ENCODE measurements at regions not wholly inside any gene's neighbourhood (a gene's known extent, or its start where the extent isn't known, plus 50 kb on each side); places are given as distances from the start of the nearest gene placed in this dataset.

DNA sequence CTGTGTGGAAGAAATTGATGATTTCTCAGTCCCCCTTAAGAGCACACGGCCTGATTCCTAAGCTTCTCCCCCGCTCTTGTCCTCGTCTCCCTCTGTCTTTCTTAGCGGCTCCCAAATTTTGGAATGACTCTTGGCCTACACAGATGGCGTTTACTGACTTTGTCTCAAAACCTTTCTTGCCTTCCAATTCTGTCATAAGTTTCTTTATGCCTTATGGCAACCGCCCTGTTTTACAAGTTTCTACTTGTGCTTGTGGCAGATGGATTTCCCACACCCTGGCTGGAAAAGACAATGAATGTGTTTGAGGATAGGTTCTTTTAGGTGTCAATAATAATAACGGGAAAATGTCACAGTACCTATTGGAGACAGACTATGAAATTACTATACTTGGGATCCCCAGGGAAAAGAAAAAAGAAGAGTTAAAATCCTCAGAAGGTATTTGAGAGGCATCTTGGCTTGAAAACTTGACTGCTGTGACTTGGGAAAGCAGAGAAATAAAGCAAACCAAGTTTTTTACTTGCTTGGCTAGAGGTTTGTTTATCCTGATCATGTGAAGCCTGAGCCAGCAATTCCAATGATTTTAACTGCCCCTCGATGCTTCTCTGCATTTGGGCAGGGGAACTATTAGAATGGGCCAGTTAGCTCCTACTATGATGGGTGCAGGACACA lies 276.4 kb downstream of the HRH4 start:
- TF ChIP-seq, protein P1, sequence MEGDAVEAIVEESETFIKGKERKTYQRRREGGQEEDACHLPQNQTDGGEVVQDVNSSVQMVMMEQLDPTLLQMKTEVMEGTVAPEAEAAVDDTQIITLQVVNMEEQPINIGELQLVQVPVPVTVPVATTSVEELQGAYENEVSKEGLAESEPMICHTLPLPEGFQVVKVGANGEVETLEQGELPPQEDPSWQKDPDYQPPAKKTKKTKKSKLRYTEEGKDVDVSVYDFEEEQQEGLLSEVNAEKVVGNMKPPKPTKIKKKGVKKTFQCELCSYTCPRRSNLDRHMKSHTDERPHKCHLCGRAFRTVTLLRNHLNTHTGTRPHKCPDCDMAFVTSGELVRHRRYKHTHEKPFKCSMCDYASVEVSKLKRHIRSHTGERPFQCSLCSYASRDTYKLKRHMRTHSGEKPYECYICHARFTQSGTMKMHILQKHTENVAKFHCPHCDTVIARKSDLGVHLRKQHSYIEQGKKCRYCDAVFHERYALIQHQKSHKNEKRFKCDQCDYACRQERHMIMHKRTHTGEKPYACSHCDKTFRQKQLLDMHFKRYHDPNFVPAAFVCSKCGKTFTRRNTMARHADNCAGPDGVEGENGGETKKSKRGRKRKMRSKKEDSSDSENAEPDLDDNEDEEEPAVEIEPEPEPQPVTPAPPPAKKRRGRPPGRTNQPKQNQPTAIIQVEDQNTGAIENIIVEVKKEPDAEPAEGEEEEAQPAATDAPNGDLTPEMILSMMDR (IDR thresholded peaks at IDR 0.05; ENCODE audit: control insufficient read depth, extremely low read depth, insufficient read depth) = no peak
- DNase-seq (ENCODE audit: low read depth) = no peak

DNA sequence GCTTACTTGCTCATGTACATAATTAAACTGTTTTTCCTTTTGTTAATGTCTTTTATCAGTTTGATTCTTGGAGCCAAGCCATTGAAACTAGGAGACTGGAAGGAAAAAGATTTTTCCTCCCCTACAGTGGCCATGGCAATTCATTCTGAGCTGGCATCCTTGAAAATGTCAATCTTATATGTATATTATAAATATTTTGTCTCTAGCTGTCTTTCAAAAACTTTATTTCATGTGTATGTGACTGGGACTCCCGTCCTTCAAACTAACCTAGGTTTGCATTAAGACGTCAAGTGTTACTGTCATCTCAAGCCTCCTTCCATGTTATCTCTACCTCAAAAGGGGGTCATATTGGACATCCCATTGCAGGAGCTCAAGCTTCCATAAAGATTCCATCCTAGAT lies 280.4 kb downstream of the HRH4 start:
- no peak for DNase-seq (ENCODE audit: low read depth)
- TF ChIP-seq, protein P1 (IDR thresholded peaks at IDR 0.05; ENCODE audit: control insufficient read depth, extremely low read depth, insufficient read depth) = no peak
- no peak overlapping the region for H3K4me3 ChIP-seq (ENCODE audit: low read depth, low read length)

More for the DNA sequence above, 276.4 kb downstream of the HRH4 start:
- no peak overlapping the region for H3K4me3 ChIP-seq (ENCODE audit: low read depth, low read length)

DNA sequence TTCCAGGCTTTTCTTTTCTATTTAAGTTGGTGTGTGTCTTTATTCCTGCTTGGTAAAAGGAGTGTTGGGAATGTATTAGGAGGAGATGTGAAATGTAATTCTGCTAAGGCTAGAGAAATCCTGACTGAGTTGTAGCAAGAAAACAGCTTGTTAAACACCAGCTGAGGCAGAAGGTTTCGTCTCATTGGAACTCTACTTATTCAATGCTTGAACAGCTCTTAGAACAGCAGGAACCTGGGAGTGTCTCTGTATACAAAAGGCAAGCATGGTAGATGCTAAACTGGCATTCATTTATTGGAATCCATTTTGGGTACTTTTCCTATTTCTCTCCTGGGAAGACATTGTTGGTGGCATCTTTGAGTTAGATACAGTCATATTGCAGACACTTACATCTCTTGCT lies 280.9 kb downstream of the HRH4 start:
- no peak for DNase-seq (ENCODE audit: low read depth)
- H3K4me3 ChIP-seq (ENCODE audit: low read depth, low read length) = no peak overlapping the region
- TF ChIP-seq, protein P1 (IDR thresholded peaks at IDR 0.05; ENCODE audit: control insufficient read depth, extremely low read depth, insufficient read depth) = no peak

DNA sequence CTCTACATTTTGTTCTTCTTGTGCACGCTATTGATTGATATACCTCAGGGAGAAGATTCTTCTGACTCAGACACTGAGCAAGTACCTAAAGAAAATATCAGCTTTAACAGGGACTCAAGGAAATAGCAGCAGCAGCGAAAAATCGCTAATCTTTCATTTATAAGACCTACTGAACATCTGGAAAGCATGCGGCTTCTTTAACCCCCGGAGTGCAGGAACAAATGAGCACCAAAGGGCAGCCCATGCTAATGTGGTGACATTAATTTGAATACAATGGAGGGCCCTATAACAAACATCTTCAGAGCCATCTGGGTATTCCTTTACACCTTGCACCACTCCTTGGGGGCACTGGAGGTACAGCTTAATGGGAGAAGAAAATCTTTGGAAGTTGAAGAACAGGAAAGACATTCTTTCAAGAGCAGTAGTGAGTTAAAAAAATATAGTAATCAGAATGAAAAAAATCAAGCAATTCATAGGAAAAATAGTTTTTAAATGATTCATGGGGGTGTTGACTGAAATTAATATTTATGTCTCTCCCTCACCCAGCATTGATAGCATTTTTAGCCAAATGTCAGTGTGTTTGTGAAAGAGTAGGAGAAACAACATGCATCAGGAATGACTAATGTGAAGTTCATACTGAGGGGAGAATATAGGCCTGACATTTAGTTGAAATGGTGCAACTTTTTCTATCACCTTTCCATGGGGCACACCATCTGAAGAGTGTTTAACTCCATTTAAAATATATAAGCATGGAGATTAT lies 281.7 kb downstream of the HRH4 start:
- H3K4me3 ChIP-seq (ENCODE audit: low read depth, low read length) = no peak overlapping the region

DNA sequence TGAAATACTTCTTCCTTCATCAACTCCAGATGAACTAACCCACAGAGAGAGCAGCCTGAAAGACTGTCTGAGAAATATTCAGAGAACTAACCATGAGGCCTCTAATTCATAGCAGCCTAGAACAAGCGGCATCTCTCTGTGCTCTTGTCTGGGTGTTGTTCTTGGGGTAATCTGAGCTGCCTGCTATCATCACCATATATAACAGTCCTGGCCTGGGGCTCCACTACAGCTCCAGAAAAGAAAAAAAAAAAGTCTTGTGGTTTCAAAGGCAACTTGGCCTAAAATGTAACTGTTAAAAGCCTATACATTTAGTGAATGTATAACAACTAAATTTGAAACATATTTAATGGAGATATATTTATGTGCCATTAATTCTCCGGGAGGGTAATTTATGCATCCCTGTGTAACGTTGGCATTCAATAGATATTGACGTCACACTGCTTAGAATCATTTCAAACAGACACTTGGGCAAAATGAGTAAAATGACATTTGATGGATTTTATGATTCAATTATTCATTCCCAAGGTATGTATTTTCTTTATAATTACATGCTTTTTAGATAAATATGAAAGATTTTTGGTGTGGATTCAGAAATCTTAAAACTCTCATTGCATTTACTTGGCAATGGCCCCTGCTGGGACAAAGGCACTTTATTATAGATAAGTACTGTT lies 294.3 kb downstream of the HRH4 start:
- TF ChIP-seq, protein P1 (IDR thresholded peaks at IDR 0.05; ENCODE audit: control insufficient read depth, extremely low read depth, insufficient read depth) = no peak
- DNase-seq (ENCODE audit: low read depth) = no peak
- H3K4me3 ChIP-seq (ENCODE audit: low read depth, low read length) = no peak overlapping the region

More for the DNA sequence above, 281.7 kb downstream of the HRH4 start:
- TF ChIP-seq, protein P1 (IDR thresholded peaks at IDR 0.05; ENCODE audit: control insufficient read depth, extremely low read depth, insufficient read depth) = no peak
- no peak for DNase-seq (ENCODE audit: low read depth)

DNA sequence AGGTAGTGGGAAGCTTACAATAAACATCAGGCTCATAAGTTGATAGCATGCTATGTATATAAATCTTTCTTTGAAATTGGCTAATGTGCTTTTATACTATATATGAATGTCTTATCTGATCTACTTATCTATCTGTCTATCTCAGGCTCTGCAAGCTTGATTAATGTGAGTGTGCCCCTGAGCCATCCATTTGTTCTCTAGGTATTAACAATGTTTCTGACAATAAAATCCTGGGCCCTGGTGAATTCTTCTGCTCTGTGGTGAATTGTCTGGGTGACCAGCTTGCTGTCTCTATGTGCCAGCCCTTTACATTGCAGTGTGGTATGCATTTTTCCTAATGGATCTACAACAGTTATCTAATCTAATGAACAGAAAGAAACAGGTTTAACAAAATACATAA lies 295.9 kb downstream of the HRH4 start:
- H3K4me3 ChIP-seq (ENCODE audit: low read depth, low read length) = no peak overlapping the region
- TF ChIP-seq, protein P1 (IDR thresholded peaks at IDR 0.05; ENCODE audit: control insufficient read depth, extremely low read depth, insufficient read depth) = no peak
- no peak for DNase-seq (ENCODE audit: low read depth)
